A172 (cell line): ENCODE measurements at regions not wholly inside any gene's neighbourhood (a gene's known extent, or its start where the extent isn't known, plus 50 kb on each side); places are given as distances from the start of the nearest gene placed in this dataset.
"Not testable (repeated sequence)": the region's sequence is repeated elsewhere in the genome, so short reads cannot be mapped to it uniquely, and the experiment has no call there.

Experiments
- DNase-seq: peaks from one replicate; pipeline ENCODE4 v3.0.0-alpha.2; 2015; ENCODE audit warnings: low spot score

GRCh38 chr9:108803428-108804065 lies 52.2 kb downstream of the ACTL7B start:
- DNase-seq = peak; percentile 23

DNA sequence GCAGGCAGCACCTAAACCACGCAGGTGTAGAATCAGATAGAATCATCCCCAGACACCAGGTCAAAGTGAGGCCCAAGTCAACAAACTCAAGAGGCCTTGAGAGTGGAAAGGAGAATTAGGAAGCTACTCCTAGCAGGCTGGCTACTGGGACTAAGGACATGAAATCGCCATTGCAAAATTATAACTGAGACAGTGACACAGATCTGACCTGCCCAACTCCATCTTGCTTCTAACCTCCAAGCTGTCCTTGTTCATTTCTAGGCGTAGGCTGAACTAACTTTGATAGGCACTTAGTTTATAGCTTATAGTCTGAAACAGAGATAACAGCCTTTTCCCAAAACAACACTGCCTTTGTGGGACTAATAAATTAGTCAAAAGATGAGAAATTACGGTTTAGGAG lies 52.8 kb downstream of the ACTL7B start:
- DNase-seq = no peak

GRCh38 chr9:108801949-108802348 lies 53.8 kb downstream of the ACTL7B start:
- DNase-seq = no peak

- no peak for DNase-seq
Measured at GRCh38 chr9:108800632-108801099, 55.1 kb downstream of the ACTL7B start.

DNA sequence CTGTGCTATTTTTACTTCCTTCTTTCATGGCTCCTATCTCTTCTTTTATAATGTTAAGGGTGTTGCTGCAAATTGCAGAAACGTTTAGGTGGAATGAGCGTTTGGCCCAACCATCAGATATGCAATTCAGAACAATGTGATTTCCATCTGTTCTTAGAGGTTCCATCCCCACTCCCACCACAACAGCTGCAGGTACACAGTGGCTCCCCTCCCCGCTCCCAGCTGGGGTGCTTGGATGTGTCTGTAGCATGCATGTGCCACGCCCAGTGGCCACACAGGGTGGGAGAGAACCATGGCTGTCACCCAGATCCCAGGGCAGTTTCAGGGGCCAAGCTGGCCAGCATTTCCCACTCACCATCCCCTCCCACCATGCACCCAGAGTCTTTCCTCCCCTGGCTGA lies 62.2 kb downstream of the ACTL7B start:
- no peak for DNase-seq

- no peak for DNase-seq
Measured at GRCh38 chr9:108789742-108790141, 66.0 kb downstream of the ACTL7B start.

- DNase-seq = no peak
Measured at GRCh38 chr9:108787690-108788048, 68.1 kb downstream of the ACTL7B start.

DNA sequence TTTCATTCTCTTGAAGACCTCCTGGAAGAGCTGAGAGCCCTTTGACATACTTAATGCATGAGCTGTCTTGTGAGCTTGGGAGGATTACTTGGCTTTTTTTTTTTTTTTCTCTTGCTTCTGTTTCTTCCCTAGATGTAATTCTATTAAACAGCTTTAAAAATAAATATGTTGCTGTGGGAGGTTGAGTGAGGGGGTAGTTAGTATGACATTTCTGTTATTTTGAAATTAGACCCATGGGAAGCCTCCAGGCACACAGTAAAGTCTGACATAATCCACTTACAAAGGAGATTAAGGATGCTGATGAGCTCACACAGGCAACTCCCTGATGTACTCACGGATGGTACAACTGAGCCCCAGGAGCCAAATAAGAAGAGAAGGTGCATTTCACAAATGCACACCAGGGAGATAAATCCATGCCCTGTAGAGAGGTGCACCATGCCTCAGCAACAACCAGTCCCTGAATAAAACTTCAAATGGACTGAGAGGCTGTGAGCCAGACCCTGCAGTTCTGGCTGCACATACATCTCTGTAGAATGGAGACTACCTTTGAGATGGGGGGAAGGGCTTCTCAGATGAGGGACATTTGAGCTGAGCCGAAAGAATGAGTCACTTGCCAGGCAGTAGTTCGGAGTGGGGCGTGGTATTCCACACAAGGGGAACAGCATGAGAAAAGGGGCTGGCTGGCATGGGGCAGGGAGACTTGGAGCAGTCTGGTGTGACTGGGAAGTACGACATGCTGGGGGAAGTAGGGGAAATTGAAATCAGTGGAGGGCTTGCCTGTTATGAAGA lies 68.7 kb downstream of the ACTL7B start:
- DNase-seq = peak; percentile 58

DNA sequence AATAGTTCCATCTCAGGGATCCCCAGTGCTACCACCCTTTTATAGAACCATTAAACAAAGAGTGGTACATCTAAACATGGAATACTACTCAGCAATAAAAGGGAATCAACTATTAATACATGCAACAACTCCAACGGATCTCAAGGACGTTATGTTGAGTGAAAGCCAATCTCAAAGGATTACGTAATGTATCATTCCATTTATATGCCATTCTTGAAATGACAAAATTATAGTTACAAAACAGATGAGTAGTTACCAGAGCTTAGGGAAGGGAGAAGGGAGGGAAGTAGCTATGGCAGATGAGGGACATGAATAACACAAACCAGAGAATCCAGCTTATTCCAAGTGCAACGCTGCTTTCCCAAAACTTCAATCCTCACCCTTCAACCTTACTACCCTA lies 69.5 kb downstream of the ACTL7B start:
- no peak for DNase-seq

GRCh38 chr9:108784998-108785397 lies 70.8 kb downstream of the ACTL7B start:
- peak; percentile 22 for DNase-seq

GRCh38 chr9:108783731-108784495 lies 71.9 kb downstream of the ACTL7B start:
- no peak for DNase-seq

GRCh38 chr9:108783326-108783725 lies 72.5 kb downstream of the ACTL7B start:
- no peak for DNase-seq

- no peak for DNase-seq
Measured at GRCh38 chr9:108780942-108781734, 74.6 kb downstream of the ACTL7B start.

DNA sequence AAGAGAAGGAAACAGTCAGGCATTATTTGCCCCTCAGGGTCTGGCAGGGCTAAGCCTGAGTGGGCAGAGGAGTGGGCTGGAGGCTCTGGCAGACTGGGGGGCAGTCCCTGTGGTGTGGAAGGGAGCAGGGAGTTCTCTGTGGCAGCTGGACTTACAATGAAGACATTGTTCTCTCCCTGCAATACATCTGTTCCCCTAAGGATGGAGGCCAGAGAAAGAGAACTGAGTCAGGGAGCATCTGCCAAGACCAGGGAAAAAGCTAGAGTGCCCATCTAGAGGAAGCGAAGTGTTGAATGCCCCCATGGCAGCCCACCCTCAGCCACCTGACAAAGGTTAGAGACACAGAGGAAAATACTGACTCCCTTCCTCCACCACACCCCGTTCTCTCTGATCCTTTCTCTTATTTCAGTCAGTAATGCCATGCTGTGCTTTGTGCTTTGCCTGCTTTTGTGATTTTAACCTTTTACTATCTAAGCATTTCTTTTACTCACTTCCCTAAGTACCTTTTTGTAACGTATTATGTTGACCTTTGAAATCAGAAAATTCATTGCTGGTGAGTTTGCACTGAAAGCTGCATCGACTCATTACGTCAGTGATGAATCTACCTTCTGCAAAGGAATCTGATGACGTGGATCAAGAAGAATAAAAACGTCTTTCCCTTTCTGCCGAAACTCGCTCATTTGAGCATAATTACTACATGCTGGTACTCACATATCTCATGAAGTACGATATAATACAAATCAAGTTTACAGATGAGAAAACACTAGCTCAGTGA lies 76.0 kb downstream of the ACTL7B start:
- DNase-seq = no peak

DNA sequence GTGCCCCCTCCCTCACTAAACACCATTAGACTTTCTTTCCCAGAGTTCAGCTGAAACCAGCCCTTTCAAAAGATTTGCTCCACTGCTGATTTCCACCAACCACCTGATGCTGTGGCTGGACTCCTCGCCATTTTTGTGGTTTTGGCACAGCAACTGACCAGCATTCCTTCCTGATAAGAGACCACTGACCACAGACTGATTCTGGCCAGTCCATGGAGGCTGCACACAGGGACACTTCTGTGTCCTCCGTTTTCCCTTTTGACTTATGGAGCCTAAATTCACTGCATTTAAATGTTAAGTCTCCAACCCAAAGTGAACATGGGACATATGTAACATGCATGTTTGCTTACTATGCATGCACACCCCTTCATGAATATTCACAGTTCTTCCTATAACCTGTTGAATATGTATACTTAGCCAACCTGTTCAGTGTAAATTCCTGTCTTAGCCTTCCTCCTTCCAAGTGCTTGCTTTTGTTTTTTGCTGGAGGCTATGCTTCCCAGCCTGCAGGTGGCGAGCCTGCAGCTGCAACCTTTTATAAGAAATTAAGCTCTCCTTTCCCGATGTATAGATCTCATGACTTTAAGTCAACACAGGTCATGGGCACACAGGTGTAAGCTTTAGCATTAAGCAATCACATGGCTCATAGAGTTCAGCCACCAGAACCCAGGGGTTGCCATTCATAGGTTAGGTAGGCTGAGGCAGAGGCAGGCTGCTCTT lies 78.7 kb downstream of the ACTL7B start:
- peak; percentile 93 for DNase-seq

- DNase-seq = no peak
Measured at GRCh38 chr9:108775901-108776306, 79.9 kb downstream of the ACTL7B start.

DNA sequence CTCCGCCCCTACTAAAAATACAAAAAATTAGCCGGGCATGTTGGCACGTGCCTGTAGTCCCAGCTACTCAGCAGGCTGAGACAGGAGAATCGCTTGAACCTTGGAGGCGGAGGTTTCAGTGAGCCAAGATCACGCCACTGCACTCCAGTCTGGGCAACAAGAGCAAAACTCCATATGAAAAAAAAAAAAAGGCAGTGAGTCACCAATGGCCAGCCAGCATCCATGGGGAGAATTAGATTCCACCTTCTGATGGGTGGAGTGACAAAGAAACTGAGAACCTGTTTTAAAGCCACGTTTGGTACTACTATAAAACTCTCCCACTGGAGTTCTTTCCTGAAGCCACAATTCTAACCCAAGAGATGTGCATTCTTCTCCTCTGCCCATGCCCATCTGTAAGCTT lies 81.7 kb downstream of the ACTL7B start:
- not testable (repeated sequence) for DNase-seq

GRCh38 chr9:108772301-108772894 lies 83.4 kb downstream of the ACTL7B start:
- no peak for DNase-seq

GRCh38 chr9:108768744-108769143 lies 87.0 kb downstream of the ACTL7B start:
- no peak for DNase-seq

- DNase-seq = no peak
Measured at GRCh38 chr9:108766626-108767161, 89.1 kb downstream of the ACTL7B start.
